ENCODE measurements at regions not wholly inside any gene's neighbourhood (a gene's known extent, or its start where the extent isn't known, plus 50 kb on each side); places are given as distances from the start of the nearest gene placed in this dataset.

- no peaks in the 10 kb centered on the region for H3K9me1 ChIP-seq (replicated peaks; ENCODE audit: control insufficient read depth, extremely low read depth, insufficient read depth, low read length)
- no peak for TF ChIP-seq MAX (IDR thresholded peaks at IDR 0.05; ENCODE audit: insufficient read depth, insufficient read length)
- TF ChIP-seq FOS (IDR thresholded peaks at IDR 0.05; ENCODE audit: borderline replicate concordance, insufficient read depth, low read length) = no peak
- TF ChIP-seq CTCF (IDR thresholded peaks at IDR 0.05; ENCODE audit: extremely low read depth in 1 of 2, insufficient read depth in 1 of 2, low read depth in 1 of 2, low read length in 2 of 2) = no peak
- TF ChIP-seq POLR2AphosphoS5 (IDR thresholded peaks at IDR 0.05; ENCODE audit: insufficient read depth, low read depth, low read length) = no peak
- no peak for TF ChIP-seq EZH2 (IDR thresholded peaks at IDR 0.05; ENCODE audit: borderline replicate concordance, low read depth, low read length, severe bottlenecking)
- TF ChIP-seq POLR2A (IDR thresholded peaks at IDR 0.05; ENCODE audit: low read depth, low read length) = no peak
- TF ChIP-seq MYC (IDR thresholded peaks at IDR 0.05; ENCODE audit: low read depth, low read length) = no peak
- no peak for TF ChIP-seq JUN (IDR thresholded peaks at IDR 0.05; ENCODE audit: borderline replicate concordance, insufficient read depth, insufficient read length, low read depth)
- no peak for TF ChIP-seq GATA2 (IDR thresholded peaks at IDR 0.05; ENCODE audit: insufficient read depth, insufficient read length, low read depth, low read length)
- ChIA-PET CTCF (no interaction called here), POLR2A (no interaction called here)
- DNase-seq (ENCODE audit: low read depth, low spot score) = no peak
- no peak overlapping the region for H3K4me2 ChIP-seq (ENCODE audit: insufficient read depth, low read length)
- H3K9me3 ChIP-seq (replicated peaks; ENCODE audit: control insufficient read depth, insufficient read depth, low read length) = no peaks in the 10 kb centered on the region
- no peak overlapping the region for H3K9ac ChIP-seq (replicated peaks; ENCODE audit: extremely low read depth, insufficient read depth, low read length)
- H3K27me3 ChIP-seq (ENCODE audit: control insufficient read depth in 2 of 2, insufficient read depth in 2 of 2, low read length in 2 of 2) = peaks cover 11 to 15% of the 10 kb centered on the region in 2 experiments
- H3K36me3 ChIP-seq (ENCODE audit: control insufficient read depth in 2 of 2, extremely low read depth in 1 of 2, insufficient read depth in 2 of 2, low read length in 2 of 2) = no peaks in the 10 kb centered on the region
- intact Hi-C loops (cut with micrococcal nuclease) (no loop called here), dilution Hi-C loops (cut with MboI; ENCODE audit: extremely low pct_ligation_motif_present, low sequenced_read_pairs) (no loop called here)
- no peak for FAIRE-seq
- BruUV-seq (replicated peaks) = no TSS peak
- no peak overlapping the region for H2AFZ ChIP-seq (ENCODE audit: low read depth, low read length)
- no peak overlapping the region for H3K4me3 ChIP-seq (replicated peaks in 1 of 3; ENCODE audit: insufficient read depth in 1 of 3, low read depth in 1 of 3, low read length in 3 of 3)
- no peaks in the 10 kb centered on the region for H4K20me1 ChIP-seq (replicated peaks; ENCODE audit: control insufficient read depth, extremely low read depth, insufficient read depth, low read length)
- H3K27ac ChIP-seq (ENCODE audit: insufficient read depth, low read depth, low read length) = no peak overlapping the region
- no peaks in the 10 kb centered on the region for H3K79me2 ChIP-seq (ENCODE audit: control insufficient read depth, insufficient read depth, low read length)
- no peaks in the 10 kb centered on the region for H3K4me1 ChIP-seq (ENCODE audit: control insufficient read depth, extremely low read depth, insufficient read depth, low read length)
Measured at GRCh38 chr5:61732369-61732768, 400.3 kb downstream of the ZSWIM6 start.
